SIG-M5 treated with dmso at 0.1 percent for 504 hours (cell line): ENCODE measurements at regions not wholly inside any gene's neighbourhood (a gene's known extent, or its start where the extent isn't known, plus 50 kb on each side); places are given as distances from the start of the nearest gene placed in this dataset.

ENCODE experiments used
- DNase-seq: peaks from one replicate; lab custom pipeline; 2025; ENCODE audit not compliant: unreplicated experiment; lab: John Stamatoyannopoulos, UW

DNA sequence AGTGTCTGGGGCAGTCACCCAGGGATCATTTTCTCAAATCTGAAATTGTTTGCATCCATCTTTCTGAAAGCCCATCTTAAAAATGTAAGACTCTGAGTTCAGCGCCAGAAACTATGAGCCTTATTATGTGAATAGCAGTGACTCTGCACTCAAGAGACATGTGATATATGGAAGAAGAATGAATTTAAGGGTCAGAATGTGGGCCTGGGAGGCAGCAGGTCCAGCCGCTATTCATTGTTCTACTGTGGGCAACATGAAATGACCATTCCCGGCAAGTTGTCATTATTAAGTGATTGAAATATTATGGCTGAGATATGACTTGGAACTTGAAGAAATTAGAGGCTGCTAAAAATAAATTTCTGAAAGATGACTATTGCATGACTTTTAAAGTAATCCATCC is 228.6 kb upstream of the ARRDC4 start:
- no peak for DNase-seq

- DNase-seq = no peak
Measured at GRCh38 chr15:97733373-97733772, 227.1 kb upstream of the ARRDC4 start.

- DNase-seq = no peak
Measured at GRCh38 chr15:97736748-97737147, 223.8 kb upstream of the ARRDC4 start.

GRCh38 chr15:97745481-97746071 is 214.9 kb upstream of the ARRDC4 start:
- peak; percentile 27 for DNase-seq

GRCh38 chr15:97747342-97747741 is 213.2 kb upstream of the ARRDC4 start:
- DNase-seq = no peak

DNA sequence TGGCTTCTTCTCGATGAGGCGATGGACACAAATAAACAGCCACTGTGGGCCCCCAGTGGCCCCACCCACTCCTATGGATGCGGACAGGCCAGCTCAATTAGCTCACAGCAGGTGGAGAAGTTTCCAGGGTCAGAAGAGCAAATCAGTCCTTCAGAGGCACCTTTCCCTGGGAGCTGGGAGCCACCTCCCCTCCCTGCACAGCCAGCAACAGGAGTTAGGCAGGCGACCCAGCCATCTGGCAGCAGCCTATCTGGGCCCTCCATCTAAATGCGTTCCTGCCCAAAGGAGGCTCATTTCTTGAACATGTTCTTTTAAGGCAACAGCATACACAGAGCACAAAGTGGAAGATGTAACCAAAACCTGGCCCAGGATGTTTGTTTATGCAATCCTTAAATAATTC is 211.9 kb upstream of the ARRDC4 start:
- DNase-seq = no peak

- no peak for DNase-seq
Measured at GRCh38 chr15:97750060-97750459, 210.4 kb upstream of the ARRDC4 start.

DNA sequence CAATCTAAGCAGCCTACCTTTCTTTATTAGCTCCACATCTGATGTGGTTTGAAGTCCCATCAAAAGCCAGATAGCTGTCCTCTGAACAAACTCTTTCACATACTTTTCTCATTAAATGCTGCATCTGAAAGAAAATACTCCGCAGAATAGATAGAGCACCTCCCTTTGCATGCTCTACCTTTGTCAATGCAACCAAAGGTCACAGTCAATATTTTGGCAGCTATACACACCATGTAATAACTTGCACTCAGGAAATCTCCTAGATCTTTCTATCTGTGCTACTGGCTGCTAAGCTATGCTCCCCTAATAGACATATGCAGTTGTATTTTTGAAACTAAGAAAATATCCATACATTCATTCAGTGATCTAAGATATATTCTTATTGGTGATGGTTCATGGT is 204.8 kb upstream of the ARRDC4 start:
- no peak for DNase-seq

DNA sequence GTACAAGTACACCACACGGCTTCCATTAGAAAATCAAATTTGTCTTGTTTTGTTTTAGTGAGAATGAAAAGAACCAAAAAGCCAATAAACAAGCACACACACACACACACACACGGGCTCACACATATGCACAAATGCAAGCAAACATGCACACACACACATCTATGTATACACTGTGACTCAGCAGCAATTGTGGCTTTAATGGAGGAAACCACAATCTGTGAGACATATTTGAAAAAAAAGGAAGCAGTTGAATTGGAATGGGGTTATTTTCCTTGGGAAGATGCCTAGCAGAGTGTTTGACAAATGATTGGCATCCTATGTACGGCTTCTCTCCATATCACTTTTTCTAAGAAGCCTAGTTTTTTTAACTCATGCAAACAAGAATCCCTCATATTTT is 201.1 kb upstream of the ARRDC4 start:
- DNase-seq = peak; percentile 3

GRCh38 chr15:97761110-97761509 is 199.4 kb upstream of the ARRDC4 start:
- DNase-seq = no peak

DNA sequence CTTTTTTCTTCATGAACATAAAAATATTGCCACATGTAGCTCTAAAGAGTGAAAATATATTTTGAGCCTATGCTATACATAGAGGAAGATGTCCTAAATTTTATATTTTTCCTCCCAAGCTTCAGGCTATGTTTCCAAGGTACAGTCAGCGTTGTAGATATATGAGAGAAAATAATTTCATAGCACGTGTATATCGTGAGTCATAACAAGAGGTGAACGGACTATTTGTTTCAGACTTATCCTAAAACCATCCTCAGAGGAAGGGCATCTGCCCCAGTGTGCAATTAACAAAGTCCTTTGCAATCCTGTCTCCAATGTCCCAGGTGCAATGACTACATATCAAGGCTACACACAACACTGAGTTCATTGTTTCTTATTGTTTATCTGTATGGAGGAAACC is 177.3 kb upstream of the ARRDC4 start:
- DNase-seq = no peak

GRCh38 chr15:97786741-97787140 is 173.8 kb upstream of the ARRDC4 start:
- no peak for DNase-seq

GRCh38 chr15:97790180-97790579 is 170.3 kb upstream of the ARRDC4 start:
- no peak for DNase-seq

DNA sequence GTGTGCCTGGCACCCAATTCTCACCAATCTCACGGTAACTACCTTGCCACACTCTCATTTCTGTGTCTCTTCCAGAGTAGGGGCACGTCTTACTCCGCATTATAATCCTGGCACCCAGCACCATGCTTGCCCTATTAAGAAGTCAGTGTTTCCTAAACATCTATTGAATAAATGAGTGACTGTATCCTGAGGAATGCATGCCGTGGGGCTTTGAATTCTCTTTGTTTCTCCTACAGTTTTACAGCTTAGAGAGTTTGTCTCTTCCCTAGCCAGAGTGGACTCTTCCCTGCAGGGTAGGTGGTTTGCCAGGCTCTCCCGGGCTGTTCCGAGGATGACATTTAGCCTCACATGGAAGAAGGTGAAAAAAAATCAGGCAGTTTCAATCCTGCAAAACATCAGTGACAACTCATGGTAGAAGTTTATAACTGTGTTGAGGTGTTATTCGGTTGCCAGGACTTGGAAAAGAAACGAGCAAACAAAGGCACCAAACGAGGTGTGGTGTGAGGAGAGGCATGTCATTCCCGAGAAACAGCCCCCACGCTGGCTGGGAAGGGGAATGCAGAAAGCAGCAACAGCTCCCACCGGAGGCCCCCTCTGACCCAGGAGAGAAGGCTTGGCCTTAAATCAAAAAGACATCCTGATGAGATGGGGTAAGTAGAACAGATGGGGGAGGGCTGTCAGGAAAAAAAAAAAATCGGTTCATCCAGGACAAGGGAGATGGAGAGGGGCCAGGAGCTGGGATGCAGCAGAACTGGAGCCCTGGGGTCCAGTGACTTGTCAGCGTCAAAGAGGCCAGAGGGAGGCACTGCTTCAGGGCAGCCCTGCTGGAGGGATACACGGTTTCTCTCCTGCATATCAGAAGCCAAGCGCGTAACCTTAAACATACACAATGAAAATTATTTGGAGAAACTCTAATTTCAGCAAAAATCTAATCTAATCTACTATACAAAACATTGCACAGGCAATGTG is 168.4 kb upstream of the ARRDC4 start:
- DNase-seq = no peak

DNA sequence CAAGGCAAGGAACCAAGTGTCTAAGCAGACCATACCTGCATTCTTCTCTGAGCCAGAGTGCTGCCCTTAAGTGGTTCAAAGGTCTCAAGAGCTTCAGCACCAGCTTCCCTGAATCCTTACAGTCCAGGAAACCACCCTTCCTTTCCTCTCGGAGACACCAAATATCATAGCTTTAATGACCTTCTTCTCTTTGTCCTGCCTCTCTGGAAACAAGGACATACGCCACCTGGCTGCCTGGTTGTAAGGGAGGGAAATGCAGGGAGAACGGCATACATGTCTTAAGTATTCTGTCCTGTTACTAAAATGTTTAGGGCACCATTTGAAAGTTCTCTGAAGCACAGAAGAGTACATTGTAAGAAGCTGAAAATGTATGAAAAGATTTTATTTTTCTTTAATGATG is 155.6 kb upstream of the ARRDC4 start:
- no peak for DNase-seq

DNA sequence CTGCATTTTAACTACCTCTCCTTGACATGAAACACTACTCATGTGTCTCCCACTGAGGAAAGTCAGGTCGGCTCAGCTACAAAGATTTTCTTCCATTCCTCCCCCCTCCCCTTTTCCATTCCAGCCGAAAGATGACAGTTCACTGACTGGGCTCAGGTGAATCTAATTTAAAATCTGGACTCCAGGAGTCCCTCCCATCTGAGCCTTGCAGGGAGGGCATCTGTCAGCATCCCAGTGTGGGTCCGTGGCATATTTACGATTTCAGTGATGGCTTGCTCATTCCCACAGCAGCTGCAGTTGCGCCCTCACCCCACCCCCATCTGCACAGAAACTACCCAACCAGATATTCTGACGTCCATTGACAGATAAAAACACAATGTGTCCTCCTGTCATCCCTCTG is 153.7 kb upstream of the ARRDC4 start:
- DNase-seq = no peak

DNA sequence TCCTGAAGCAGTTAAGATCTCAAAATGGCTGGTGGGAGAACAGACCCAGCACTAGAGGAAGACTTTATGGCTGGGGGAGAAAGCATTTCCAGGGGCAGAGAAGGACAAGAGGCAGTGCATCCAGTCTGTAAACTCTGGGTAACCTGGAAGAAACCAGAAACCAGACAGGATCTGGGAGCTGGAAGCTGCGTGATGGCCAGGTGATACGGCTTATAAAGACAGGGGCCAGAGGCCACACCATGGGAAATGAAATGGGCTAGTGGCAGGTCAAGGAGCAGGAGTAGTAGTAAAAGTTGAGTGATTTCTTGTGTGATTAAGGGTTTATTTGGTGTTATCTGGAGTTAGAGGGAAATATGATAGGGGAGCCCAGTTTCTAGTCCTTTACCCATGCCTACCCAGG is 144.7 kb upstream of the ARRDC4 start:
- DNase-seq = no peak

DNA sequence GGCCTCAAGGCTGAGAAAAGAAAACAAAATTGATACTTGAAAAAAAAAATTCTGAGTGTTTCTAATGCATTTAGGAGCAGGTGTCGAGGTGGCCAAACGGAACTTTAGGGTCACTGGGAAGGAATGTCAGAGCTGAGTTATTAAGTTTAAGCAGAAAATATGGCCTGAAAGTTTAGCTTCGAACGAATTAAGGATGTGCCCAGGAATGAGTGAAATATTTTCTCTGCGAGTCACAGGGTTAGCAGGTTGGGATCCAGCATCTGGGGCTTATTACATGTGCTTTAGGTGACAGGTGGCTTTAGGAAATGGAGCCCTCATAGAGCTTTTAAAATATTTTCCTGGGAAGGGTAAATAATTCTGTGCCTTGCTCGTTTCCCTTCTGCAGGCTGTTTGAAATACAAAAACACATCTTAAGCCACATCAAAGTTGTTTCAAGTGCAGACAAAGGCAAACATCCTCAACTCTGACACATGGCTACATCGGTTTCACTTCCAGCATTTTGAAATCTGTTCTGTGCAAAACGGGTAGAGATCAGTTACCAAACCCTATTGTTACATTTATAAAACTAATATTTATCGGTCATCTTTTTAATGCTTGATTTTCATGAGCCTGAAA is 143.1 kb upstream of the ARRDC4 start:
- DNase-seq = no peak

GRCh38 chr15:97836003-97836402 is 124.5 kb upstream of the ARRDC4 start:
- no peak for DNase-seq

- no peak for DNase-seq
Measured at GRCh38 chr15:97837896-97838295, 122.6 kb upstream of the ARRDC4 start.

- DNase-seq = no peak
Measured at GRCh38 chr15:97838606-97839210, 121.8 kb upstream of the ARRDC4 start.

GRCh38 chr15:97840501-97840900 is 120.0 kb upstream of the ARRDC4 start:
- no peak for DNase-seq
